ENCODE measurements at regions not wholly inside any gene's neighbourhood (a gene's known extent, or its start where the extent isn't known, plus 50 kb on each side); places are given as distances from the start of the nearest gene placed in this dataset.
"Not testable (repeated sequence)": the region's sequence is repeated elsewhere in the genome, so short reads cannot be mapped to it uniquely, and the experiment has no call there.

- no peak for DNase-seq
Measured at GRCh38 chr9:135173066-135173465, 85.6 kb downstream of the OLFM1 start.

GRCh38 chr9:135174248-135174647 is 86.8 kb downstream of the OLFM1 start:
- DNase-seq, result no peak

- no peak for DNase-seq
Measured at GRCh38 chr9:135174981-135175380, 87.5 kb downstream of the OLFM1 start.

- DNase-seq, result no peak
Measured at GRCh38 chr9:135176284-135176683, 88.8 kb downstream of the OLFM1 start.

- DNase-seq, result not testable (repeated sequence)
Measured at GRCh38 chr9:135177562-135177961, 90.1 kb downstream of the OLFM1 start.

- DNase-seq, result no peak
Measured at GRCh38 chr9:135178498-135178897, 91.0 kb downstream of the OLFM1 start.

- DNase-seq, result no peak
Measured at GRCh38 chr9:135179041-135179440, 91.6 kb downstream of the OLFM1 start.

GRCh38 chr9:135179976-135180375 is 92.5 kb downstream of the OLFM1 start:
- no peak for DNase-seq

GRCh38 chr9:135180586-135180985 is 93.1 kb downstream of the OLFM1 start:
- no peak for DNase-seq

GRCh38 chr9:135181336-135181735 is 93.9 kb downstream of the OLFM1 start:
- DNase-seq, result no peak

GRCh38 chr9:135181841-135182240 is 94.4 kb downstream of the OLFM1 start:
- DNase-seq, result not testable (repeated sequence)

- DNase-seq, result no peak
Measured at GRCh38 chr9:135183069-135183468, 95.6 kb downstream of the OLFM1 start.

GRCh38 chr9:135183528-135184180 is 96.2 kb downstream of the OLFM1 start:
- DNase-seq, result no peak

GRCh38 chr9:135184181-135185053 is 96.9 kb downstream of the OLFM1 start:
- DNase-seq, result no peak

GRCh38 chr9:135185060-135185459 is 97.6 kb downstream of the OLFM1 start:
- no peak for DNase-seq

- no peak for DNase-seq
Measured at GRCh38 chr9:135186248-135187164, 99.0 kb downstream of the OLFM1 start.

GRCh38 chr9:135187365-135187764 is 99.9 kb downstream of the OLFM1 start:
- no peak for DNase-seq

- DNase-seq, result no peak
Measured at GRCh38 chr9:135188681-135189151, 101.2 kb downstream of the OLFM1 start.

GRCh38 chr9:135189497-135189896 is 102.0 kb downstream of the OLFM1 start:
- no peak for DNase-seq

GRCh38 chr9:135190789-135191577 is 103.5 kb downstream of the OLFM1 start:
- DNase-seq, result no peak

GRCh38 chr9:135192686-135193085 is 105.2 kb downstream of the OLFM1 start:
- no peak for DNase-seq

GRCh38 chr9:135195975-135196374 is 108.5 kb downstream of the OLFM1 start:
- DNase-seq, result not testable (repeated sequence)
